ENCODE measurements at regions not wholly inside any gene's neighbourhood (a gene's known extent, or its start where the extent isn't known, plus 50 kb on each side); places are given as distances from the start of the nearest gene placed in this dataset.

DNA sequence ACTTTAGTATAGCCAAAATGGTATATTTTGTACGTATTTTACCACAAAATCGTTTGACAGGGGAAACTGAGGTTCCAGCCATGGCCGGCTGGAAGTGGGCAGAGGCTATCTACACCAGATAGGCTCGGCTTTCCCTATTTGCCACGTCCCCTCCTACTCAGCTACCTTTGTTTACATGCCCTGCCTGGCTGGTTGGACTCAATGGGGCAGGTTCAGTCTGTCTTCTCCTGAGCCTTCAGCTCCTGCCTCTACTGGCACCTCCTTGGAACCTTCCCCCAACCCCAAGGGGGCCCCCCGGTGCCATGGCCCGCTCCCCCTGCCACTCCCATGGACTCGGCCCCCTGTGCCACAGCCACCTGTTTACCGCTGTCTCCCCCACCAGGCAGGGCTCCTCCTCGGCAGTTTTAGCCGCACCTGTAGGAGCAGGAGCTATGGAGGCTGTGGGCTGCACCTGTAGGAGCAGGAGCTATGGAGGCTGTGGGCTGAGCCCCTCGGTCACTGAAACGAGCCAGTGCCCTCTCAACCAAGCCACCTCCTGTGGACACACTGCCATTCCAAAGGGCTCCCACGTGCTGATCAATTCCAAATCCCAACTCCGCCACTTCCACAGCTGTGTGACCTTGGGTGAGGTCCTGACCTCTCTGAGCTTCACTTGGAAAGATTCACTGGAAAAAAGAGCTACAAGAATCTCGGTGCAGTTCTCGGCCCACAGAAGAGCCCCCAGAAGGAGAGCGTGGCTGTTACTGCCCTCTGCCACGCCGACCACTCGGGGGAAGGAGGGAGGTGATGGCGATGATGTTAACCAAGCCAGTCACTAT is 62.2 kb downstream of the NCOR2 start:
- no peak for FAIRE-seq
- Histone ChIP-seq H3K4me3 (no peak overlapping the region), H3K4me2 (ENCODE audit: control insufficient read depth, insufficient read depth) (no peak overlapping the region), H3K36me3 (ENCODE audit: control insufficient read depth in 2 of 2, insufficient read depth in 2 of 2, low read length in 1 of 2) (peaks cover 2 to 6% of the 10 kb centered on the region in 2 experiments; a peak in 3 of 4 replicates), H2AFZ (ENCODE audit: control insufficient read depth, low read depth, low read length) (no peak overlapping the region), H3K79me2 (ENCODE audit: control insufficient read depth, insufficient read depth, low read length) (peaks cover 31% of the 10 kb centered on the region), H3K9ac (ENCODE audit: control insufficient read depth, insufficient read depth, low read length) (no peak overlapping the region), H3K9me3 (replicated peaks; ENCODE audit: control insufficient read depth, insufficient read depth, low read length) (no peaks in the 10 kb centered on the region), H3K27ac (ENCODE audit: control insufficient read depth, insufficient read depth) (no peak overlapping the region), H3K27me3 (replicated peaks in 1 of 2; ENCODE audit: control insufficient read depth in 2 of 2, insufficient read depth in 2 of 2, low read length in 1 of 2) (no peaks in the 10 kb centered on the region), H3K4me1 (ENCODE audit: control insufficient read depth, insufficient read depth, low read length) (peaks cover 10% of the 10 kb centered on the region), H4K20me1 (ENCODE audit: control insufficient read depth, insufficient read depth) (peaks cover 8% of the 10 kb centered on the region)
- TF ChIP-seq JUNB (IDR thresholded peaks at IDR 0.05) (no peak), EGR1 (IDR thresholded peaks at IDR 0.05; ENCODE audit: borderline replicate concordance in 1 of 2, low read depth in 2 of 2, low read length in 2 of 2) (no peak), CBFB (IDR thresholded peaks at IDR 0.05; ENCODE audit: low read depth) (no peak), SP1 (IDR thresholded peaks at IDR 0.05; ENCODE audit: low read depth, low read length) (no peak), SREBF2 (IDR thresholded peaks at IDR 0.05; ENCODE audit: low read length) (no peak), STAT3 (IDR thresholded peaks at IDR 0.05; ENCODE audit: low read depth, low read length) (no peak)
- TF ChIP-seq, protein P1, sequence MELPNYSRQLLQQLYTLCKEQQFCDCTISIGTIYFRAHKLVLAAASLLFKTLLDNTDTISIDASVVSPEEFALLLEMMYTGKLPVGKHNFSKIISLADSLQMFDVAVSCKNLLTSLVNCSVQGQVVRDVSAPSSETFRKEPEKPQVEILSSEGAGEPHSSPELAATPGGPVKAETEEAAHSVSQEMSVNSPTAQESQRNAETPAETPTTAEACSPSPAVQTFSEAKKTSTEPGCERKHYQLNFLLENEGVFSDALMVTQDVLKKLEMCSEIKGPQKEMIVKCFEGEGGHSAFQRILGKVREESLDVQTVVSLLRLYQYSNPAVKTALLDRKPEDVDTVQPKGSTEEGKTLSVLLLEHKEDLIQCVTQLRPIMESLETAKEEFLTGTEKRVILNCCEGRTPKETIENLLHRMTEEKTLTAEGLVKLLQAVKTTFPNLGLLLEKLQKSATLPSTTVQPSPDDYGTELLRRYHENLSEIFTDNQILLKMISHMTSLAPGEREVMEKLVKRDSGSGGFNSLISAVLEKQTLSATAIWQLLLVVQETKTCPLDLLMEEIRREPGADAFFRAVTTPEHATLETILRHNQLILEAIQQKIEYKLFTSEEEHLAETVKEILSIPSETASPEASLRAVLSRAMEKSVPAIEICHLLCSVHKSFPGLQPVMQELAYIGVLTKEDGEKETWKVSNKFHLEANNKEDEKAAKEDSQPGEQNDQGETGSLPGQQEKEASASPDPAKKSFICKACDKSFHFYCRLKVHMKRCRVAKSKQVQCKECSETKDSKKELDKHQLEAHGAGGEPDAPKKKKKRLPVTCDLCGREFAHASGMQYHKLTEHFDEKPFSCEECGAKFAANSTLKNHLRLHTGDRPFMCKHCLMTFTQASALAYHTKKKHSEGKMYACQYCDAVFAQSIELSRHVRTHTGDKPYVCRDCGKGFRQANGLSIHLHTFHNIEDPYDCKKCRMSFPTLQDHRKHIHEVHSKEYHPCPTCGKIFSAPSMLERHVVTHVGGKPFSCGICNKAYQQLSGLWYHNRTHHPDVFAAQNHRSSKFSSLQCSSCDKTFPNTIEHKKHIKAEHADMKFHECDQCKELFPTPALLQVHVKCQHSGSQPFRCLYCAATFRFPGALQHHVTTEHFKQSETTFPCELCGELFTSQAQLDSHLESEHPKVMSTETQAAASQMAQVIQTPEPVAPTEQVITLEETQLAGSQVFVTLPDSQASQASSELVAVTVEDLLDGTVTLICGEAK (IDR thresholded peaks at IDR 0.05; ENCODE audit: borderline replicate concordance) = no peak
- BruUV-seq (replicated peaks) = no TSS peak
- ChIA-PET RAD21 (ENCODE audit: unreplicated experiment) (interaction anchor here (0.8 kb wide), 1 partner anchor 48 kb away, joined by 4 read pairs; no protein-coding TSS in a partner anchor), POLR2A (interaction anchor here (1.3 kb wide), 1 partner anchor 17 kb away, joined by 3 read pairs; no protein-coding TSS in a partner anchor), SMC1A (ENCODE audit: uncharacterized antibody, unreplicated experiment) (interaction anchor here (0.9 kb wide), 2 partner anchors 46 to 59 kb away, joined by 3 read pairs; no protein-coding TSS in a partner anchor), CTCF (interaction anchor here (1.0 kb wide), 1 partner anchor 10 kb away, joined by 3 read pairs; no protein-coding TSS in a partner anchor)
- 89% methylated on average over 22 of the region's 22 CpGs for WGBS (ENCODE audit: insufficient coverage, insufficient replicate concordance, low lambda C conversion rate, missing lambda C conversion rate)
- no peak for DNase-seq (ENCODE audit: low read depth, low spot score)
- ATAC-seq = no peak
- in situ Hi-C loops (cut with MboI) (no loop called here), intact Hi-C loops (cut with micrococcal nuclease; ENCODE audit: unreplicated experiment) (no loop called here)

All from GM12878 (cell line).